ENCODE measurements at regions not wholly inside any gene's neighbourhood (a gene's known extent, or its start where the extent isn't known, plus 50 kb on each side); places are given as distances from the start of the nearest gene placed in this dataset.
"Not testable (repeated sequence)": the region's sequence is repeated elsewhere in the genome, so short reads cannot be mapped to it uniquely, and the experiment has no call there.

DNA sequence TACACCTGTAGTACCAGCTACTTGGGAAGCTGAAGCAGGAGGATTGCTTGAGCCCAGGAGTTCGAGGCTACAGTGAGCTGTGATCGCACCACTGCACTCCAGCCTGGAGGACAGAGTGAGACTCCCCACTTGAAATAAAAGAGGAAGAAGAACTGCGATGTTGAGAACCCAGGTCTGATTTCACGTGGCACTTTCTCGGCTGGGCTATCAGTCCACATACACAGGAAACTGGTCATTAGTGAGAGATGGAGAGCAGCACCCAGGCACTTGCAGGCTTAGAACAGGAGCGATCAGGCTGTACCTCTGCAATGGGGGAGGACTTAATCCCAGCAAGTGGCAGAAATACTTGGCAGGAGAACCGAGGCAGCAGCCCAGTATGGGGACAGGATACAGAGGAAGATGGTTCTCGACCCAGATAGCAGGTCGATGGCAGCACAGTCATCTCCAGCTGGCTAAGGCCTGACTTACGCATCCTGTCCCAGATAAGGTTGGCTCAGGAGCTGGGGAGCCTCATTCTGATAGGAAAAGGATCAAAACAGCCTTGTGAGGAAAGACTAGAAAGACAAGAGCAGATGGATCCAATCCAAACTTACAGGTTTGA is 487.7 kb upstream of the AUTS2 start:
- no peaks in the 10 kb centered on the region for H3K79me2 ChIP-seq (ENCODE audit: control insufficient read depth, insufficient read depth, low read length)
- no peaks in the 10 kb centered on the region for H4K20me1 ChIP-seq (ENCODE audit: control insufficient read depth, extremely low read depth, insufficient read depth, low read length)
- no peak overlapping the region for H3K27ac ChIP-seq (ENCODE audit: insufficient read depth, low read length)
- H3K4me2 ChIP-seq (ENCODE audit: extremely low read depth, insufficient read depth, low read length): no peak overlapping the region
- no peaks in the 10 kb centered on the region for H3K36me3 ChIP-seq (ENCODE audit: control insufficient read depth, insufficient read depth, low read length)
- no peak for DNase-seq (ENCODE audit: low read depth in 2 of 2)
- H3K27me3 ChIP-seq (ENCODE audit: control insufficient read depth, insufficient read depth, low read length): no peaks in the 10 kb centered on the region
- no peaks in the 10 kb centered on the region for H3K9me3 ChIP-seq (ENCODE audit: control insufficient read depth, insufficient read depth, low read depth, low read length)
- H3K4me3 ChIP-seq (replicated peaks in 1 of 4; ENCODE audit: control extremely low read depth in 1 of 4, insufficient read depth in 1 of 4, low read depth in 3 of 4, low read length in 4 of 4): no peak overlapping the region
- TF ChIP-seq, protein P1, sequence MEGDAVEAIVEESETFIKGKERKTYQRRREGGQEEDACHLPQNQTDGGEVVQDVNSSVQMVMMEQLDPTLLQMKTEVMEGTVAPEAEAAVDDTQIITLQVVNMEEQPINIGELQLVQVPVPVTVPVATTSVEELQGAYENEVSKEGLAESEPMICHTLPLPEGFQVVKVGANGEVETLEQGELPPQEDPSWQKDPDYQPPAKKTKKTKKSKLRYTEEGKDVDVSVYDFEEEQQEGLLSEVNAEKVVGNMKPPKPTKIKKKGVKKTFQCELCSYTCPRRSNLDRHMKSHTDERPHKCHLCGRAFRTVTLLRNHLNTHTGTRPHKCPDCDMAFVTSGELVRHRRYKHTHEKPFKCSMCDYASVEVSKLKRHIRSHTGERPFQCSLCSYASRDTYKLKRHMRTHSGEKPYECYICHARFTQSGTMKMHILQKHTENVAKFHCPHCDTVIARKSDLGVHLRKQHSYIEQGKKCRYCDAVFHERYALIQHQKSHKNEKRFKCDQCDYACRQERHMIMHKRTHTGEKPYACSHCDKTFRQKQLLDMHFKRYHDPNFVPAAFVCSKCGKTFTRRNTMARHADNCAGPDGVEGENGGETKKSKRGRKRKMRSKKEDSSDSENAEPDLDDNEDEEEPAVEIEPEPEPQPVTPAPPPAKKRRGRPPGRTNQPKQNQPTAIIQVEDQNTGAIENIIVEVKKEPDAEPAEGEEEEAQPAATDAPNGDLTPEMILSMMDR (conservative IDR thresholded peaks at IDR 0.05 in 1 of 2, IDR thresholded peaks at IDR 0.05 in 1 of 2; ENCODE audit: low read depth in 1 of 2, low read length in 2 of 2): no peak
- no peak for TF ChIP-seq EZH2 (IDR thresholded peaks at IDR 0.05; ENCODE audit: low read length, missing control alignments)
- no peaks in the 10 kb centered on the region for H3K4me1 ChIP-seq (ENCODE audit: control insufficient read depth, extremely low read depth, insufficient read depth, low read length)
- no peak overlapping the region for H2AFZ ChIP-seq (ENCODE audit: low read length)
- H3K9ac ChIP-seq (ENCODE audit: insufficient read depth, low read length): no peak overlapping the region

DNA sequence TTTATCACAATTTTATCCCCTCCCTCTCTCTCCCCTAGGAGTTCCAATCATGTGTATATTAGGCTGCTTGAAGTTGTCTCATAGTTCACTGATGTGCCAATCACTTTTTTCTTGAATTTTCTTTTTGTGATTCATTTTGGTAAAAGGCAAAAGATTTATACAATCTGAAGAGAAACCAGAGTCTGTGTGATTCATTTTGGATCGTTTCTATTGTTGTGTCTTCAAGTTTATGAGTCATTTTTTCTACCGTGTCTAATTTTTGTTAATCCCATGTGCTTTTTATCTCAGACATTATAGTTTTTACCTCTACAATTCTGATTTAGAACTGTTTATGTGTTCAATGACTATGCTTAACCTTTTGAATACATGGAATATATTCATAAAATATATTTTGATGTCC is 483.9 kb upstream of the AUTS2 start:
- Histone ChIP-seq H3K79me2 (ENCODE audit: control insufficient read depth, insufficient read depth, low read length) (no peaks in the 10 kb centered on the region), H3K9me3 (ENCODE audit: control insufficient read depth, insufficient read depth, low read depth, low read length) (no peaks in the 10 kb centered on the region), H3K4me3 (replicated peaks in 1 of 4; ENCODE audit: control extremely low read depth in 1 of 4, insufficient read depth in 1 of 4, low read depth in 3 of 4, low read length in 4 of 4) (no peak overlapping the region), H3K27ac (ENCODE audit: insufficient read depth, low read length) (no peak overlapping the region), H3K4me2 (ENCODE audit: extremely low read depth, insufficient read depth, low read length) (no peak overlapping the region), H3K4me1 (ENCODE audit: control insufficient read depth, extremely low read depth, insufficient read depth, low read length) (no peaks in the 10 kb centered on the region), H4K20me1 (ENCODE audit: control insufficient read depth, extremely low read depth, insufficient read depth, low read length) (no peaks in the 10 kb centered on the region), H3K36me3 (ENCODE audit: control insufficient read depth, insufficient read depth, low read length) (no peaks in the 10 kb centered on the region), H2AFZ (ENCODE audit: low read length) (no peak overlapping the region), H3K27me3 (ENCODE audit: control insufficient read depth, insufficient read depth, low read length) (no peaks in the 10 kb centered on the region), H3K9ac (ENCODE audit: insufficient read depth, low read length) (no peak overlapping the region)
- TF ChIP-seq, protein P1 (conservative IDR thresholded peaks at IDR 0.05 in 1 of 2, IDR thresholded peaks at IDR 0.05 in 1 of 2; ENCODE audit: low read depth in 1 of 2, low read length in 2 of 2): no peak
- TF ChIP-seq EZH2 (IDR thresholded peaks at IDR 0.05; ENCODE audit: low read length, missing control alignments): no peak
- DNase-seq (ENCODE audit: low read depth in 2 of 2): peak in 1 of 2 donors; percentile 79

DNA sequence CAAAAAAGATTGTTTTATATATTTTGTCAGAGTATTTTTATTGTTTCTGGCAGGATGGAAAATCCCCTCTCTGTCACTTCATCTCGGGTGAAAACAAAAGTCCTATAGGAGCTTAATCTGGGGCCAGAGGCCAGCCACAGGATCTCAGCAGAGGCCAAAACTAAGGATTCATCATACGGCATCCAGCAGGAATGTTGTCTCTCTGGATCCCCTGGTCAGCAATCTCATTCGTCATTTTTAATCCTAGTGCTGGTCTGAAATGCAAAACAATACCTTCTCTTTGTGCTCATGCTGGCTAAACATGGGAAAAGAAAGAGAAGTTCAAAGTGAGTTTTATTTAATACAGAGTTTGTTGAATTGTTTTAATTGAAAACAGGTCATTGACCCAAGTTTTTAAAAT is 482.5 kb upstream of the AUTS2 start:
- Histone ChIP-seq H3K4me2 (ENCODE audit: extremely low read depth, insufficient read depth, low read length) (no peak overlapping the region), H2AFZ (ENCODE audit: low read length) (no peak overlapping the region), H4K20me1 (ENCODE audit: control insufficient read depth, extremely low read depth, insufficient read depth, low read length) (no peaks in the 10 kb centered on the region), H3K4me3 (replicated peaks in 1 of 4; ENCODE audit: control extremely low read depth in 1 of 4, insufficient read depth in 1 of 4, low read depth in 3 of 4, low read length in 4 of 4) (no peak overlapping the region), H3K9me3 (ENCODE audit: control insufficient read depth, insufficient read depth, low read depth, low read length) (no peaks in the 10 kb centered on the region), H3K36me3 (ENCODE audit: control insufficient read depth, insufficient read depth, low read length) (no peaks in the 10 kb centered on the region), H3K79me2 (ENCODE audit: control insufficient read depth, insufficient read depth, low read length) (no peaks in the 10 kb centered on the region), H3K4me1 (ENCODE audit: control insufficient read depth, extremely low read depth, insufficient read depth, low read length) (no peaks in the 10 kb centered on the region), H3K9ac (ENCODE audit: insufficient read depth, low read length) (no peak overlapping the region), H3K27me3 (ENCODE audit: control insufficient read depth, insufficient read depth, low read length) (no peaks in the 10 kb centered on the region), H3K27ac (ENCODE audit: insufficient read depth, low read length) (no peak overlapping the region)
- peak in 1 of 2 donors; percentile 71 for DNase-seq (ENCODE audit: low read depth in 2 of 2)
- no peak for TF ChIP-seq EZH2 (IDR thresholded peaks at IDR 0.05; ENCODE audit: low read length, missing control alignments)
- TF ChIP-seq, protein P1 (conservative IDR thresholded peaks at IDR 0.05 in 1 of 2, IDR thresholded peaks at IDR 0.05 in 1 of 2; ENCODE audit: low read depth in 1 of 2, low read length in 2 of 2): no peak

DNA sequence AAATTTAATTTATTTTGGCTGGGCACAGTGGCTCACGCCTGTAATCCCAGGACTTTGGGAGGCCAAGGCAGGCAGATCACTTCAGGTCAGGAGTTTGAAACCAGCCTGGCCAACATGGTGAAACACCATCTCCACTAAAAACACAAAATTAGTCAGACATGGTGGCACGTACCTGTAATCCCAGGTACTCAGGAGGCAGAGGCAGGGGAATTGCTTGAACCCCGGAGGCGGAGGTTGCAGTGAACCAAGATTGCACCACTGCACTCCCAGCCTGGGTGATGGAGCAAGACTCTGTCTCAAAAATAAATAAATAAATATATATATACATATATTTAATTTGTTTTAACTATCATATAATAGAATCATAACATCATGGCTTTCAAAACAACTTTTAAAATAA is 482.1 kb upstream of the AUTS2 start:
- H3K4me1 ChIP-seq (ENCODE audit: control insufficient read depth, extremely low read depth, insufficient read depth, low read length): not testable (repeated sequence)

More for the DNA sequence above, 482.1 kb upstream of the AUTS2 start:
- H3K4me2 ChIP-seq (ENCODE audit: extremely low read depth, insufficient read depth, low read length); H3K9ac ChIP-seq (ENCODE audit: insufficient read depth, low read length); H2AFZ ChIP-seq (ENCODE audit: low read length); H3K4me3 ChIP-seq (replicated peaks in 1 of 4; ENCODE audit: control extremely low read depth in 1 of 4, insufficient read depth in 1 of 4, low read depth in 3 of 4, low read length in 4 of 4); H3K9me3 ChIP-seq (ENCODE audit: control insufficient read depth, insufficient read depth, low read depth, low read length); H3K36me3 ChIP-seq (ENCODE audit: control insufficient read depth, insufficient read depth, low read length); H3K27ac ChIP-seq (ENCODE audit: insufficient read depth, low read length); H4K20me1 ChIP-seq (ENCODE audit: control insufficient read depth, extremely low read depth, insufficient read depth, low read length); DNase-seq (ENCODE audit: low read depth in 2 of 2); H3K27me3 ChIP-seq (ENCODE audit: control insufficient read depth, insufficient read depth, low read length); H3K79me2 ChIP-seq (ENCODE audit: control insufficient read depth, insufficient read depth, low read length): not testable (repeated sequence)

Data from fibroblast of lung (primary cell).